ENCODE measurements at regions not wholly inside any gene's neighbourhood (a gene's known extent, or its start where the extent isn't known, plus 50 kb on each side); places are given as distances from the start of the nearest gene placed in this dataset.

DNA sequence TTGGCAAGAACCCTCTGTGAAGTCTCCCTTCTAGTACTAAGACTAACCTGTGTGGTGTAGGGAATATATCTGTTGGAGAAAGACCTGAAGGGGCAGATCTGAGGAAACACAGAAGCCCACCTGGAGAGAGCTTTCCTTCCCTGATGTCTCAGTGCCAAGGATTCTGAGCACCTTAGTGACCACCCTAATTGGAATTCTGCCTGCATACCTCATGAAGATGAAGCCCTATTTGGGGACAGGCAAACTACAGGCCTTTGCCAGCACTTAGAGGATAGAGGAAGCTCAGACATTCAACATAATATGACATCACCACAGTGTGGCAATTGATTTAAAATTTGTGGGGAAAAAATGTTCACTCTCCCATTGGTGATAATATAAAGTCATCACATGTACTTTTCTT lies 766.2 kb upstream of the KIRREL3 start:
- intact Hi-C loops (cut with DNase I): no loop called here
- TF ChIP-seq CTCF (IDR thresholded peaks at IDR 0.05): no peak
- no peak for DNase-seq (ENCODE audit: low spot score in 2 of 2)
- H3K27ac ChIP-seq: no peak overlapping the region
- no peaks in the 10 kb centered on the region for H3K36me3 ChIP-seq
- H3K9me3 ChIP-seq: no peaks in the 10 kb centered on the region
- no peaks in the 10 kb centered on the region for H3K4me1 ChIP-seq
- no peaks in the 10 kb centered on the region for H3K27me3 ChIP-seq
- no peak overlapping the region for H3K4me3 ChIP-seq

DNA sequence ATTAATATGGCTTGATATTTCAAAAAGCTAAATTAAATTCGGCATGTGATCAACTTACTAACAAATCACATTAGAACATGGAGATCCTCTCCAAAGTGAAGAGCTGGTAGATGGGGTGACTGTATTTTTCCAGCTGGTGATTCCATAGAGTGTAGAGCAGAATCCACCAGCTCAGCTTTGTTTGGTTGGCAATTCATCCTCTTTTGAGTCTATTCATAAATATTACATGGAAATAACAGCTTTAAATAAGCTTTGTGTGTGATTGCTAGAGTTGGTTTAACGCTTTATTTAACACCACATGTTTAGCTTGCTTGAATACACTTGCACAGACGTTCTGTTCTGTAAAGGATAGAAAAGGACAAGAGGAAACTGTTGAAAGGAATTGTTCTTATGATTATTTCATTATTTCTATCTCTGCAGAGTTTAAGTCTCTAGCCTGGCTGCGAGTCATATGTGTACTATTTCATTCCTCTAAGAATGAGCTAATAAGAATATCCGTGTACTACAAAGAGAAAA lies 738.3 kb upstream of the KIRREL3 start:
- TF ChIP-seq CTCF (IDR thresholded peaks at IDR 0.05): no peak
- H3K4me1 ChIP-seq: no peaks in the 10 kb centered on the region
- H3K36me3 ChIP-seq: no peaks in the 10 kb centered on the region
- no peak overlapping the region for H3K4me3 ChIP-seq
- no peak overlapping the region for H3K27ac ChIP-seq
- H3K9me3 ChIP-seq: no peaks in the 10 kb centered on the region
- no peaks in the 10 kb centered on the region for H3K27me3 ChIP-seq
- no peak for DNase-seq (ENCODE audit: low spot score in 2 of 2)
- intact Hi-C loops (cut with DNase I): no loop called here

DNA sequence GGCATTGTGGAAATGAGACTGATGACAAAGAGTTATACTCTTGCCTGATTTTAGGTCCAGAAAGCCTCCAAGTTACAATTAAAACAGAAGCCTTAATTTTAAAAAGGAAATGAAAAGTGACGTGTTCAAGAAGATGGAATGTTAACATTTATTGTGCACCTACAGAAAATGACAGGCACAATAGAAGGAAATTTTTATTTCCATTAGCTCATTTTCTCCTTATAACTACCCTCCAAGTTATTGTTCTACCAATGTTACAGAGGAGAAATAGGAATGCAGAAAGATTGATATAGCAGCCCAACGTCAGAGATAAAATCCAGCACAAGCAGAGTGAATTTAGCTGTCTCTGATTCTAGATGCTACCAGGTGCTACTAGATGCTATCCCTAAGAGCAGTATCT lies 736.9 kb upstream of the KIRREL3 start:
- Histone ChIP-seq H3K27ac (no peak overlapping the region), H3K4me3 (no peak overlapping the region), H3K27me3 (no peaks in the 10 kb centered on the region), H3K4me1 (no peaks in the 10 kb centered on the region), H3K9me3 (no peaks in the 10 kb centered on the region), H3K36me3 (no peaks in the 10 kb centered on the region)
- TF ChIP-seq CTCF (IDR thresholded peaks at IDR 0.05): no peak
- DNase-seq (ENCODE audit: low spot score in 2 of 2): no peak
- intact Hi-C loops (cut with DNase I): no loop called here

DNA sequence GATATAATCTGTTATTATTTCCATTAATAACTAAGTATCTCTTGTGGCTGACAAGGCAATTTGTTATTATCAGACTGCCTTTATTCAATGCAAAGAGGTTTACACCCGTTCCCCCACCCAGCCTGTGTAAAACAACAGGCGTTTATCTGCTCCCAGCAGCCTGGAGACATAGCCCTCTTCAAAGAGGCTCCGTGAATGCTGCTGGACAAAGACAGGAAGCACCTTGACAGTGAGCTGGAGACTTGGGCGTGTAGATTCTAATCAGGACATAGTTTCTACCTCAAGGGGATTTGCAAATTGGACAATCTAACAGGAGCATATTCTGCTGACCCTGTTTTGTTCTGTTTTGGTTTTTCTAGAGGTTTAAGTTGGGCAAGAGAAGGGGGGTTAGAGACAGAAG lies 733.0 kb upstream of the KIRREL3 start:
- H3K4me1 ChIP-seq: no peaks in the 10 kb centered on the region
- H3K27ac ChIP-seq: no peak overlapping the region
- no peak overlapping the region for H3K4me3 ChIP-seq
- DNase-seq (ENCODE audit: low spot score in 2 of 2): no peak
- H3K9me3 ChIP-seq: no peaks in the 10 kb centered on the region
- intact Hi-C loops (cut with DNase I): no loop called here
- no peak for TF ChIP-seq CTCF (IDR thresholded peaks at IDR 0.05)
- H3K36me3 ChIP-seq: no peaks in the 10 kb centered on the region
- H3K27me3 ChIP-seq: no peaks in the 10 kb centered on the region

DNA sequence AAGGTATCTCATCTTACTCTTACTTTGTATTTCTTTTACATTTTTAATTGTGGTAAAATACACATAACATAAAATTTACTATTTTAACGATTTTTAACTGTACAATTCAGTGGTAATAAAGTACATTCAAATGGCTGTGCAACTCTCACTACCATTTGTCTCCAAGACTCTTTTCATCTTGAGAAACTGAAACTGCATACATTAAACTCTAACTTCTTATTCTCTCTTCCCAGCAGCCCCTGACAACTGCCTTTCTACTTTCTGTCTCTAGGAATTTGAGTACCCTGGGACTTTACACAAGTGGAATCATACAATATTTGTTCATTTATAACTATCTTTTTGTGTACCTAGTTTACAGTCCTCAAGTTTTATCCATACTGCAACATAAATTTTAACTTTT lies 725.8 kb upstream of the KIRREL3 start:
- DNase-seq (ENCODE audit: low spot score in 2 of 2): no peak
- H3K9me3 ChIP-seq: no peaks in the 10 kb centered on the region
- H3K4me3 ChIP-seq: no peak overlapping the region
- no peak for TF ChIP-seq CTCF (IDR thresholded peaks at IDR 0.05)
- intact Hi-C loops (cut with DNase I): no loop called here
- H3K27me3 ChIP-seq: no peaks in the 10 kb centered on the region
- no peak overlapping the region for H3K27ac ChIP-seq
- H3K4me1 ChIP-seq: no peaks in the 10 kb centered on the region
- H3K36me3 ChIP-seq: no peaks in the 10 kb centered on the region

- intact Hi-C loops (cut with DNase I): no loop called here
- no peak for DNase-seq (ENCODE audit: low spot score in 2 of 2)
- TF ChIP-seq CTCF (IDR thresholded peaks at IDR 0.05): no peak
- Histone ChIP-seq H3K4me1 (no peaks in the 10 kb centered on the region), H3K4me3 (no peak overlapping the region), H3K27me3 (no peaks in the 10 kb centered on the region), H3K9me3 (no peaks in the 10 kb centered on the region), H3K36me3 (no peaks in the 10 kb centered on the region), H3K27ac (no peak overlapping the region)
Measured at GRCh38 chr11:127723714-127724113, 723.1 kb upstream of the KIRREL3 start.
